ENCODE measurements at regions not wholly inside any gene's neighbourhood (a gene's known extent, or its start where the extent isn't known, plus 50 kb on each side); places are given as distances from the start of the nearest gene placed in this dataset.
A peak's percentile ranks its signal among the peaks of the same experiment; 100 is the strongest.

DNA sequence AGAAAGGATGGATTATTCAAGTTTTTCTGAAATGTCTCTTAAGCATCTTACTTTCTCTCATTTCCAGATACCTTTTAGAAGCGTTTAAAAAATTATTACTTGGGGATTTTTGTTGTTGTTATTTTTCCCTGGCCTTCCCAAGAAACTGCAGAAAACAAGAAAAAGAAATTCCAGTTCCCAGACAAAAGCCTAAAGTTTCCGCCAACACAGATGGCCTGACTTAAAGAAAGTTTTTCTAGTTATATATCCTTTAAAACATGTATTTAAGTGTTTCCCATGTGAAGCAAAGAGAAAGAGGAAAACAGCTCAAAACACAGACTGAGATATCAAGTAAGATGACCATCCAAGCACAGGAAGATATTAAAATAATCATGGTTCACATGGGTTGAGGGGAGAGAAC, 401.7 kb upstream of the MAF start:
- no peak overlapping the region for H3K27ac ChIP-seq
- H3K9me3 ChIP-seq = no peaks in the 10 kb centered on the region
- H3K36me3 ChIP-seq = no peaks in the 10 kb centered on the region
- no peak for TF ChIP-seq POLR2A (IDR thresholded peaks at IDR 0.05)
- TF ChIP-seq, protein P1, sequence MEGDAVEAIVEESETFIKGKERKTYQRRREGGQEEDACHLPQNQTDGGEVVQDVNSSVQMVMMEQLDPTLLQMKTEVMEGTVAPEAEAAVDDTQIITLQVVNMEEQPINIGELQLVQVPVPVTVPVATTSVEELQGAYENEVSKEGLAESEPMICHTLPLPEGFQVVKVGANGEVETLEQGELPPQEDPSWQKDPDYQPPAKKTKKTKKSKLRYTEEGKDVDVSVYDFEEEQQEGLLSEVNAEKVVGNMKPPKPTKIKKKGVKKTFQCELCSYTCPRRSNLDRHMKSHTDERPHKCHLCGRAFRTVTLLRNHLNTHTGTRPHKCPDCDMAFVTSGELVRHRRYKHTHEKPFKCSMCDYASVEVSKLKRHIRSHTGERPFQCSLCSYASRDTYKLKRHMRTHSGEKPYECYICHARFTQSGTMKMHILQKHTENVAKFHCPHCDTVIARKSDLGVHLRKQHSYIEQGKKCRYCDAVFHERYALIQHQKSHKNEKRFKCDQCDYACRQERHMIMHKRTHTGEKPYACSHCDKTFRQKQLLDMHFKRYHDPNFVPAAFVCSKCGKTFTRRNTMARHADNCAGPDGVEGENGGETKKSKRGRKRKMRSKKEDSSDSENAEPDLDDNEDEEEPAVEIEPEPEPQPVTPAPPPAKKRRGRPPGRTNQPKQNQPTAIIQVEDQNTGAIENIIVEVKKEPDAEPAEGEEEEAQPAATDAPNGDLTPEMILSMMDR (IDR thresholded peaks at IDR 0.05) = no peak
- no peak for TF ChIP-seq EP300 (IDR thresholded peaks at IDR 0.05)
- no peaks in the 10 kb centered on the region for H3K27me3 ChIP-seq
- H3K4me3 ChIP-seq = no peak overlapping the region
- no peak for DNase-seq (ENCODE audit: low spot score in 2 of 2)
- WGBS, 2 donors = 85 to 93% methylated on average over 2 of the region's 2 CpGs
- H3K4me1 ChIP-seq = peaks cover 0 to 8% (median 0%) of the 10 kb centered on the region in 4 donors

GRCh38 chr16:79998143-79998542, 397.6 kb upstream of the MAF start:
- no peaks in the 10 kb centered on the region for H3K4me1 ChIP-seq
- H3K9me3 ChIP-seq = no peaks in the 10 kb centered on the region
- WGBS, 2 donors = 96 to 99% methylated on average over 4 of the region's 4 CpGs
- H3K36me3 ChIP-seq = no peaks in the 10 kb centered on the region
- TF ChIP-seq POLR2A (IDR thresholded peaks at IDR 0.05) = no peak
- TF ChIP-seq EP300 (IDR thresholded peaks at IDR 0.05) = no peak
- TF ChIP-seq, protein P1 (IDR thresholded peaks at IDR 0.05) = no peak
- H3K27ac ChIP-seq = no peak overlapping the region
- no peak overlapping the region for H3K4me3 ChIP-seq
- DNase-seq (ENCODE audit: low spot score in 2 of 2) = no peak
- no peaks in the 10 kb centered on the region for H3K27me3 ChIP-seq

DNA sequence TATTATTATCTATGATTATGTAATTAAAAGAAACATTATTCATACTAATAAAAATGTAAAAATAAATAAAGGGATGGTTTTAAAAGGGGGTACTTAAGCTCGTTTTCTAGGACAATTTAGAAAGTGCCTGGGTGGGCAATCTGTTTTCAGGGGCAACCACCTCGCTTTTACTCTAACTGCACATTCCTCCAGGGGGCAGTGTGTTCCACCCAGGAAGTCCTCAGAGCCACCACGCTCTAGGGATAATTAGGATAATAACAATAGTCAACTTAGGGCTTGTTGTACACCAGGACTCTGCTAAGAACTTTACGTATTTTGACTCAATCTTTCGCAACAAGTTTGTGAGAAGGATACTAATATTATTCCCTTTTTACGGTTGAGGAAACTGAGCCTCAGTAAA, 396.7 kb upstream of the MAF start:
- Histone ChIP-seq H3K9me3 (no peaks in the 10 kb centered on the region), H3K36me3 (no peaks in the 10 kb centered on the region), H3K27ac (no peak overlapping the region), H3K4me3 (no peak overlapping the region), H3K4me1 (no peaks in the 10 kb centered on the region), H3K27me3 (no peaks in the 10 kb centered on the region)
- 84% methylated on average over 6 of the region's 6 CpGs for WGBS, 2 donors
- TF ChIP-seq POLR2A (IDR thresholded peaks at IDR 0.05) (no peak), EP300 (IDR thresholded peaks at IDR 0.05) (no peak)
- TF ChIP-seq, protein P1 (IDR thresholded peaks at IDR 0.05) = peak in 1 of 5 experiments; percentile 16
- DNase-seq (ENCODE audit: low spot score in 2 of 2) = no peak

DNA sequence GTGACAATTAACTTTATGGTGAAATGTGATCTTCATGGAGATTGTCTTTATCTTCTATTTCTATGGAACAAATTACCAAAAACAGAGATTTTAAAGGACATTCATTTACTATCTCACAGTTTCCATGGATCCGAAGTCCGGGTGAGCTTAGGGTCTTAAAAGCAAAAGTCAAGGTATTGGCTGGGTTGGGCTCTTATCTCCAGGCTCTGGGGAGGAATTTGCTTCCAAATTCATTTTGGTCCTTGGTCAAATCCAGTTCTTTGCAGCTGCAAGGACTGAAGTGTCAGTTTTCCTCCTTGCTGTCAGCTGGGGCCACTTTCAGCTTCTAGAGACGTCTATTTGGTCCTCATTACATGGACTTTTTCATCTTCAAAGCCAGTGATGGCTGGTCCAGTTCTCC, 395.8 kb upstream of the MAF start:
- no peaks in the 10 kb centered on the region for H3K9me3 ChIP-seq
- no peak overlapping the region for H3K27ac ChIP-seq
- no peaks in the 10 kb centered on the region for H3K4me1 ChIP-seq
- no peak overlapping the region for H3K4me3 ChIP-seq
- no peak for DNase-seq (ENCODE audit: low spot score in 2 of 2)
- no peaks in the 10 kb centered on the region for H3K27me3 ChIP-seq
- H3K36me3 ChIP-seq = no peaks in the 10 kb centered on the region
- 90 to 94% methylated on average over 3 of the region's 3 CpGs for WGBS, 2 donors
- TF ChIP-seq, protein P1 (IDR thresholded peaks at IDR 0.05) = no peak
- TF ChIP-seq POLR2A (IDR thresholded peaks at IDR 0.05) (no peak), EP300 (IDR thresholded peaks at IDR 0.05) (no peak)

GRCh38 chr16:79995315-79995714, 394.8 kb upstream of the MAF start:
- Histone ChIP-seq H3K9me3 (no peaks in the 10 kb centered on the region), H3K4me1 (no peaks in the 10 kb centered on the region), H3K27ac (peak overlapping the region in 1 of 4 donors; percentile 73), H3K36me3 (no peaks in the 10 kb centered on the region), H3K4me3 (no peak overlapping the region), H3K27me3 (no peaks in the 10 kb centered on the region)
- TF ChIP-seq POLR2A (IDR thresholded peaks at IDR 0.05) (no peak), EP300 (IDR thresholded peaks at IDR 0.05) (no peak)
- TF ChIP-seq, protein P1 (IDR thresholded peaks at IDR 0.05) = no peak
- DNase-seq (ENCODE audit: low spot score in 2 of 2) = no peak
- 74 to 90% methylated on average over 7 of the region's 7 CpGs for WGBS, 2 donors
